HepG2 (cell line): ENCODE measurements at regions not wholly inside any gene's neighbourhood (a gene's known extent, or its start where the extent isn't known, plus 50 kb on each side); places are given as distances from the start of the nearest gene placed in this dataset.

Source experiments
- ATAC-seq: fragments of 200-7000 bp; cut with Tn5 transposase; 3 replicates; pipeline ENCODE4 v1.9.1; 2020; ENCODE audit warnings: mild to moderate bottlenecking, moderate library complexity
- BruUV-seq: library from RNA; stranded (reverse); fragments of 400-500 nt; replicated peaks from 2 replicates; lab custom pipeline; 2021; lab: Mats Ljungman, UMichigan
- CTCF ChIA-PET: fragments of 300-600 bp; formaldehyde crosslinking; extraction: SDS; loops from one replicate; lab custom pipeline; 2021; ENCODE audit warnings: low total read pairs, inconsistent platforms, low intra/inter-chr PET ratio; lab: Yijun Ruan, JAX
- POLR2A ChIA-PET: fragments of 350-600 bp; sonication (Branson Sonifier 250); formaldehyde crosslinking; loops from one replicate; lab custom pipeline; 2020; ENCODE audit warnings: antibody characterized with exemption, inconsistent platforms; lab: Yijun Ruan, JAX
- DNase-seq: peaks from one replicate; pipeline ENCODE4 v3.0.0-alpha.2; 2015; ENCODE audit warnings: low spot score
- FAIRE-seq: peaks from 3 replicates; lab custom pipeline; 2011; peaks lifted over from hg19 to GRCh38; lab: Jason Lieb, UNC
- H2AFZ ChIP-seq: one replicate; pipeline ENCODE4 v1.6.1; 2011; ENCODE audit warnings: low read length, inconsistent platforms
- H3K27ac ChIP-seq: fragments of 300-600 bp; 3 replicates; pipeline ENCODE4 v1.8.0; 2011; ENCODE audit warnings: mixed run types, mild to moderate bottlenecking, mixed read lengths, low read length, inconsistent platforms; ENCODE audit not compliant: insufficient read depth; ENCODE audit errors: extremely low read length
- H3K27me3 ChIP-seq, 2 experiments: fragments of 200-600 bp in 1 of 2; 2 replicates in 1 of 2; 3 replicates in 1 of 2; pipeline versions ENCODE4 v1.6.0 to v1.8.0; 2011; ENCODE audit warnings: low read length in 2 of 2, mild to moderate bottlenecking in 2 of 2, moderate library complexity in 2 of 2, inconsistent platforms in 1 of 2; ENCODE audit not compliant: insufficient read depth in 2 of 2, control insufficient read depth in 1 of 2
- H3K36me3 ChIP-seq, 2 experiments: fragments of 200-600 bp in 1 of 2; replicated peaks in 1 of 2; 2 replicates in 1 of 2; 3 replicates in 1 of 2; pipeline versions ENCODE4 v1.5.1 to v1.8.0; 2011; ENCODE audit warnings: low read length in 2 of 2, inconsistent platforms in 1 of 2; ENCODE audit not compliant: insufficient read depth in 2 of 2, control insufficient read depth in 1 of 2
- H3K4me1 ChIP-seq: 2 replicates; pipeline ENCODE4 v1.5.1; 2012; ENCODE audit warnings: low read length, inconsistent platforms; ENCODE audit not compliant: insufficient read depth
- H3K4me2 ChIP-seq: 2 replicates; pipeline ENCODE4 v1.6.0; 2011; ENCODE audit warnings: low read depth, low read length, inconsistent platforms
- H3K4me3 ChIP-seq, 3 experiments: fragments of 200-600 bp in 1 of 3; sonication (generic), shearing (Covaris generic) in 1 of 3; replicated peaks in 1 of 3; 2 replicates each; pipeline ENCODE4 v1.5.1; 2011 to 2016; ENCODE audit warnings: low read length in 3 of 3, inconsistent platforms in 2 of 3, low read depth in 2 of 3, mild to moderate bottlenecking in 2 of 3, control low read depth in 1 of 3, mixed read lengths in 1 of 3; ENCODE audit not compliant: insufficient read depth in 1 of 3
- H3K79me2 ChIP-seq: one replicate; pipeline ENCODE4 v1.6.1; 2011; ENCODE audit warnings: low read length, inconsistent platforms; ENCODE audit not compliant: insufficient read depth
- H3K9ac ChIP-seq: 2 replicates; pipeline ENCODE4 v1.6.0; 2011; ENCODE audit warnings: mild to moderate bottlenecking, low read depth, low read length, inconsistent platforms; ENCODE audit not compliant: insufficient read depth
- H3K9me3 ChIP-seq: 2 replicates; pipeline ENCODE4 v1.5.1; 2012; ENCODE audit warnings: mild to moderate bottlenecking, low read length
- H4K20me1 ChIP-seq: 2 replicates; pipeline ENCODE4 v1.6.0; 2011; ENCODE audit warnings: inconsistent platforms, mild to moderate bottlenecking, low read length, moderate library complexity; ENCODE audit not compliant: insufficient read depth
- ISX ChIP-seq: sonication (generic); formaldehyde crosslinking; conservative IDR thresholded peaks from 2 replicates; pipeline ENCODE4 v1.5.0; 2020; ENCODE audit warnings: missing genetic modification reagents
- MAFG ChIP-seq: sonication (generic); formaldehyde crosslinking; IDR thresholded peaks from 2 replicates; pipeline ENCODE4 v1.5.1; 2020; ENCODE audit warnings: mild to moderate bottlenecking, missing genetic modification reagents
- MAFK ChIP-seq, 2 experiments: IDR thresholded peaks in 1 of 2; conservative IDR thresholded peaks in 1 of 2; 2 replicates each; pipeline ENCODE4 v1.6.1; 2011; ENCODE audit warnings: improper control_type of control experiment in 2 of 2, low read length in 2 of 2
- MAZ ChIP-seq, 2 experiments: sonication (generic) in 1 of 2; formaldehyde crosslinking in 1 of 2; IDR thresholded peaks; 2 replicates each; pipeline versions ENCODE4 v1.5.0 to v1.6.1; 2012 to 2020; ENCODE audit warnings: low read depth in 2 of 2, mild to moderate bottlenecking in 2 of 2, borderline replicate concordance in 1 of 2, improper control_type of control experiment in 1 of 2, low read length in 1 of 2, missing genetic modification reagents in 1 of 2, moderate library complexity in 1 of 2
- TBP ChIP-seq: sonication (generic); formaldehyde crosslinking; IDR thresholded peaks from 2 replicates; pipeline ENCODE4 v1.5.0; 2020; ENCODE audit warnings: missing genetic modification reagents
- ZFYVE20 ChIP-seq: sonication (generic); formaldehyde crosslinking; IDR thresholded peaks from 2 replicates; pipeline ENCODE4 v1.8.0; 2023; ENCODE audit warnings: low read depth, mild to moderate bottlenecking, moderate library complexity, missing genetic modification reagents, borderline replicate concordance
- ZNF235 ChIP-seq: sonication (generic); formaldehyde crosslinking; IDR thresholded peaks from 2 replicates; pipeline ENCODE4 v1.8.1; 2023; ENCODE audit warnings: mild to moderate bottlenecking, missing genetic modification reagents, borderline replicate concordance
- ZNF282 ChIP-seq: fragments of 450-650 bp; IDR thresholded peaks from 2 replicates; pipeline ENCODE4 v1.6.1; 2018; ENCODE audit not compliant: partially characterized antibody
- ZNF292 ChIP-seq: sonication (generic); formaldehyde crosslinking; IDR thresholded peaks from 2 replicates; pipeline ENCODE4 v1.8.1; 2022; ENCODE audit warnings: mild to moderate bottlenecking, low read depth, missing genetic modification reagents, borderline replicate concordance
- ZNF720 ChIP-seq: sonication (generic); formaldehyde crosslinking; IDR thresholded peaks from 2 replicates; pipeline ENCODE4 v1.4.0; 2020; ENCODE audit warnings: missing genetic modification reagents
- ZSCAN21 ChIP-seq: sonication (generic); formaldehyde crosslinking; IDR thresholded peaks from 2 replicates; pipeline ENCODE4 v1.8.0; 2022; ENCODE audit warnings: mild to moderate bottlenecking, missing genetic modification reagents, moderate library complexity, borderline replicate concordance
- WGBS: methylation state at CpG from one replicate; pipeline ENCODE4 v1.1.6; 2017; ENCODE audit warnings: low lambda C conversion rate; 5-methylcytosine and 5-hydroxymethylcytosine counted together
- in situ Hi-C: cut with HindIII; loops from 2 replicates; pipeline ENCODE4 v1.10.0; 2017; ENCODE audit warnings: low pct_unique_long_range_greater_than_20kb; ENCODE audit not compliant: extremely low pct_ligation_motif_present
- intact Hi-C: fragments of 100-400 bp; cut with micrococcal nuclease; formaldehyde crosslinking; loops from one replicate; pipeline ENCODE4 v1.10.0; 2022; ENCODE audit not compliant: unreplicated experiment
- TF ChIP-seq, protein P1 (sequence below): IDR thresholded peaks from 2 replicates; pipeline ENCODE4 v1.6.1; 2016
- TF ChIP-seq, protein P2 (sequence below): sonication (generic); formaldehyde crosslinking; IDR thresholded peaks from 2 replicates; pipeline ENCODE4 v1.4.0; 2020; ENCODE audit warnings: missing genetic modification reagents, mild to moderate bottlenecking, borderline replicate concordance
- TF ChIP-seq, protein P3 (sequence below): sonication (generic); formaldehyde crosslinking; IDR thresholded peaks from 2 replicates; pipeline ENCODE4 v1.5.1; 2020; ENCODE audit warnings: missing genetic modification reagents, mild to moderate bottlenecking, borderline replicate concordance

DNA sequence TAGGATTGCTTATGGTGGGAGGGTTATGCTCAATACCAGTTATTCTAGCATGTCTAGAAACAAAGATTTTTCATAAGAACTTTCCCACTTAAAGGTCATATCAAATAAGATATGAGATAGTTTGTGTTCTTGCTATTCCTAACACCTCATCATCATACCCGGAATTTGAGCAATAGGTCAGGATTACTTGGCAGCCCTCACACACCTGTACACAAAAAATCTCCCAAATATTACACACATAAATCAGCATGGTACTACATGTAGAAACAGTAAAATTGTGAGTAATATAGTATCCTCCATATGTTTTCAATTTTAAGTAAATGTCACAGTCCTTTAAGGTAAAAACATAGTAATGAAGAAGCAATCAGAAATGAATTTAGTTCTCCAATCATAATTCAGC lies 113.7 kb downstream of the SLC25A46 start:
- CTCF ChIA-PET: no interaction called here
- ATAC-seq: no peak
- DNase-seq: no peak

More for the DNA sequence above, 113.7 kb downstream of the SLC25A46 start:
- H3K9ac ChIP-seq: no peak overlapping the region
- no peaks in the 10 kb centered on the region for H4K20me1 ChIP-seq
- POLR2A ChIA-PET: no interaction called here
- WGBS: 0% methylated on average over 1 of the region's 1 CpG
- no peak for TF ChIP-seq ZSCAN21
- no peak for TF ChIP-seq ZNF292 (CRISPR knock-in tag)
- TF ChIP-seq, protein P1, sequence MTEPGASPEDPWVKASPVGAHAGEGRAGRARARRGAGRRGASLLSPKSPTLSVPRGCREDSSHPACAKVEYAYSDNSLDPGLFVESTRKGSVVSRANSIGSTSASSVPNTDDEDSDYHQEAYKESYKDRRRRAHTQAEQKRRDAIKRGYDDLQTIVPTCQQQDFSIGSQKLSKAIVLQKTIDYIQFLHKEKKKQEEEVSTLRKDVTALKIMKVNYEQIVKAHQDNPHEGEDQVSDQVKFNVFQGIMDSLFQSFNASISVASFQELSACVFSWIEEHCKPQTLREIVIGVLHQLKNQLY (CRISPR knock-in tag): no peak
- no peak for TF ChIP-seq ZNF235
- TF ChIP-seq TBP (CRISPR knock-in tag): no peak
- TF ChIP-seq MAZ (IDR thresholded peaks at IDR 0.05; ENCODE audit: borderline replicate concordance, low read depth, low read length): no peak
- TF ChIP-seq MAZ (CRISPR knock-in tag; IDR thresholded peaks at IDR 0.05; ENCODE audit: low read depth): no peak
- TF ChIP-seq MAFK (conservative IDR thresholded peaks at IDR 0.05 in 1 of 2, IDR thresholded peaks at IDR 0.05 in 1 of 2; ENCODE audit: low read length in 2 of 2): no peak
- no peak for TF ChIP-seq MAFG (CRISPR knock-in tag)
- TF ChIP-seq, protein P2, sequence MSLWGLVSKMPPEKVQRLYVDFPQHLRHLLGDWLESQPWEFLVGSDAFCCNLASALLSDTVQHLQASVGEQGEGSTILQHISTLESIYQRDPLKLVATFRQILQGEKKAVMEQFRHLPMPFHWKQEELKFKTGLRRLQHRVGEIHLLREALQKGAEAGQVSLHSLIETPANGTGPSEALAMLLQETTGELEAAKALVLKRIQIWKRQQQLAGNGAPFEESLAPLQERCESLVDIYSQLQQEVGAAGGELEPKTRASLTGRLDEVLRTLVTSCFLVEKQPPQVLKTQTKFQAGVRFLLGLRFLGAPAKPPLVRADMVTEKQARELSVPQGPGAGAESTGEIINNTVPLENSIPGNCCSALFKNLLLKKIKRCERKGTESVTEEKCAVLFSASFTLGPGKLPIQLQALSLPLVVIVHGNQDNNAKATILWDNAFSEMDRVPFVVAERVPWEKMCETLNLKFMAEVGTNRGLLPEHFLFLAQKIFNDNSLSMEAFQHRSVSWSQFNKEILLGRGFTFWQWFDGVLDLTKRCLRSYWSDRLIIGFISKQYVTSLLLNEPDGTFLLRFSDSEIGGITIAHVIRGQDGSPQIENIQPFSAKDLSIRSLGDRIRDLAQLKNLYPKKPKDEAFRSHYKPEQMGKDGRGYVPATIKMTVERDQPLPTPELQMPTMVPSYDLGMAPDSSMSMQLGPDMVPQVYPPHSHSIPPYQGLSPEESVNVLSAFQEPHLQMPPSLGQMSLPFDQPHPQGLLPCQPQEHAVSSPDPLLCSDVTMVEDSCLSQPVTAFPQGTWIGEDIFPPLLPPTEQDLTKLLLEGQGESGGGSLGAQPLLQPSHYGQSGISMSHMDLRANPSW (CRISPR knock-in tag): no peak
- TF ChIP-seq, protein P3, sequence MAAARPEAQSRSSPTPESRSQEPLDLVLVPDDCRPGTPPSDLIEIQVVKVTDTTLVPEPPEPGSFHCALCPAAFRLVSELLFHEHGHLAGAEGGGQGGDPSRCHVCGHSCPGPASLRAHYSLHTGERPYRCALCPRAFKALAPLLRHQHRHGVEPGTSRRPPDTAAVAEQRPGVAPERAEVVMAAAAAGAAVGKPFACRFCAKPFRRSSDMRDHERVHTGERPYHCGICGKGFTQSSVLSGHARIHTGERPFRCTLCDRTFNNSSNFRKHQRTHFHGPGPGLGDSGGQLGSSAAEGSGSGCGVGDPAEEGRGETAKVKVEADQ (CRISPR knock-in tag): no peak
- TF ChIP-seq ZNF720 (CRISPR knock-in tag): no peak
- no peak for TF ChIP-seq ZFYVE20 (CRISPR knock-in tag)
- TF ChIP-seq ISX (CRISPR knock-in tag): no peak
- TF ChIP-seq ZNF282: no peak
- no peak overlapping the region for H2AFZ ChIP-seq
- H3K9me3 ChIP-seq: no peaks in the 10 kb centered on the region
- no peaks in the 10 kb centered on the region for H3K4me1 ChIP-seq
- intact Hi-C loops: no loop called here
- no peaks in the 10 kb centered on the region for H3K79me2 ChIP-seq
- H3K4me3 ChIP-seq: no peak overlapping the region
- no peak for FAIRE-seq
- no TSS peak for BruUV-seq
- in situ Hi-C loops: no loop called here
- no peaks in the 10 kb centered on the region for H3K36me3 ChIP-seq
- H3K4me2 ChIP-seq: no peak overlapping the region
- H3K27me3 ChIP-seq: no peaks in the 10 kb centered on the region
- no peak overlapping the region for H3K27ac ChIP-seq
